ENCODE measurements at regions not wholly inside any gene's neighbourhood (a gene's known extent, or its start where the extent isn't known, plus 50 kb on each side); places are given as distances from the start of the nearest gene placed in this dataset.
A peak's percentile ranks its signal among the peaks of the same experiment; 100 is the strongest.
"Not testable (repeated sequence)": the region's sequence is repeated elsewhere in the genome, so short reads cannot be mapped to it uniquely, and the experiment has no call there.

DNA sequence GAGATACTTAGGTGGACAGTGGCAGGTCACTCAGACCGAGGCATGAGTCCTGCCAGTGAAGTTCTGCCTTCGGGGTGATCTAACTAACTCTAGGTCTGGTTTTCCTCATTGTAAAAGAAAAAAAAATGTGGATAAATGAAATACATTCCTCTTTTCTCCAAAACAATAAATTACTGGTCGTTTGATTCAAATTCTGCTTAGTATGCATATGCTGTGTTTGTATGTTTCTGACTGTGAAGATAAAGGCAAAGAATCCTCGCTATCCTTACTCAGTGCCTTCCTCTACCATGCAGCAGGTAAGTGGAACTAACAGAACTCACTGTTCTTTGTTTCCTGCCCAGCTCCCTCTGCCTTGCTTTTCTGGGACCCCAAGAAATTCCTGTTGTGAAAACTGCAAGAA lies 330.1 kb downstream of the SUCLG1 start:
- no peak for DNase-seq

DNA sequence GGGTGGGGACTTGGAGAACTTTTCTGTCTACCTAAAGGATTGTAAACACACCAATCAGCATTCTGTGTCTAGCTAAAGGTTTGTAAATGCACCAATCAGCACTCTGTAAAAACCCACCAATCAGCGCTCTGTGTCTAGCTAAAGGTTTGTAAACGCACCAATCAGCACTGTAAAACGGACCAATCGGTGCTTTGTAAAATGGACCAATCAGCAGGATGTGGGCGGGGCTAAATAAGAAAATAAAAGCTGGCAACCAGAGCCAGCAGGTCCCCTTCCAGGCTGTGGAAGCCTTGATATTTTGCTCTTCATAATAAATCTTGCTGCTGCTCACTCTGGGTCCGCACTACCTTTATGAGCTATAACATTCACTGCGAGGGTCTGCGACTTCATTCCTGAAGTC lies 331.3 kb downstream of the SUCLG1 start:
- DNase-seq = not testable (repeated sequence)

DNA sequence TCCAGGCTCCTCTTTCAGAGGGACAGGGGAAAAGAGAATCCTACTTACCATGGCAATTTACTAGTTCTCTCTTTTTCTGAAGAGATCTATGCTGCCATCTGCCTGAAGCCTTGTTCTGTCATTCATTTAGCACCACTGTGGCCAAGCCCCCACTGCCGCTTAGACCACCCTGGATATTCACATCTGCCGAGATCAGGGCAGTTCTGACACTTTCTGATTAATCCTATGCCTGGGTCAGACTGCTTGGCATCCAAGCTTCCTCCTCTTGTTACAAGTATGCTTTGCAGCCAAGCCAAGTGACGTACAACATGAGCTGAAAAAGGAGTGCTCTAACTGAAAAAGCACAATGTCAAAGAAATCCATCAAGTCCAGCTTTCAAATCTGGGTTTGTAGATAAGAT lies 332.6 kb downstream of the SUCLG1 start:
- no peak for DNase-seq

DNA sequence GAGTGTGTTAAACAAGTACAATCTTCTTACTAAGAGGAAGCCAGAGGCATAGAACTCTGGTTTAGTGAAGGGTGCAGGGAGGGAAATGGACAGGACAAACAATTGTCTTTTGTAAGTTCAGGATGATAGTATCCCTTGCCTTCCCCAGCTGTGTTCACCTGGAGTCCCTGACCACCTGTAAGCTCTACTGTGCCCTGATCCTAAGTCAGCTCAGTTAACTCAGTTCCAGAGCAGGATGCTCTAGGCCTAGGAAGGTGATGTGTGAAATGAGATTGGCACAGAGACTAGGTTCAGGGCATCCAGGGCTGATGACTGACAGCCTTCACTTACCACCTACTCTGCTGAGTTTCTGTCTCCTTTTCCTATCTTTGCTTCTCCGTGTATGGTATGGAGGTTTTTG lies 333.0 kb downstream of the SUCLG1 start:
- no peak for DNase-seq

DNA sequence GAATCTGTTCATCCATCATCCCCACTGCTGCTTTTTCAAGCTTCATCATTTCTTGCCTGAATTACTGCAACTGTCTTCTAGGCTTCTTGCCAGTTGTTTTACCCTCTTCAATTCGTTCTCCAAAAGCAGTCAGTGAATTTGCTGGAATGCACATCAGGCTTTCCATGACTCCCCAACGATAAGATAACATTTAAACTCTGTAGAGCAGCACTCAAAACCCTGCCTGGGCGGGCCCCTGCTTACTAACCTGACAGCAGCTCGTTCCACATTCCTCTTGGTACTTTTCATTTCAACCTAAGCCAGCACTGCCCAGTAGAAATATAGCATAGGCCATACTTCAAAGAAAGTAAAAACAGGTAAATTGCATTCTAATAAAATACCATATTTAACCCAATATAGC lies 342.9 kb downstream of the SUCLG1 start:
- no peak for DNase-seq

DNA sequence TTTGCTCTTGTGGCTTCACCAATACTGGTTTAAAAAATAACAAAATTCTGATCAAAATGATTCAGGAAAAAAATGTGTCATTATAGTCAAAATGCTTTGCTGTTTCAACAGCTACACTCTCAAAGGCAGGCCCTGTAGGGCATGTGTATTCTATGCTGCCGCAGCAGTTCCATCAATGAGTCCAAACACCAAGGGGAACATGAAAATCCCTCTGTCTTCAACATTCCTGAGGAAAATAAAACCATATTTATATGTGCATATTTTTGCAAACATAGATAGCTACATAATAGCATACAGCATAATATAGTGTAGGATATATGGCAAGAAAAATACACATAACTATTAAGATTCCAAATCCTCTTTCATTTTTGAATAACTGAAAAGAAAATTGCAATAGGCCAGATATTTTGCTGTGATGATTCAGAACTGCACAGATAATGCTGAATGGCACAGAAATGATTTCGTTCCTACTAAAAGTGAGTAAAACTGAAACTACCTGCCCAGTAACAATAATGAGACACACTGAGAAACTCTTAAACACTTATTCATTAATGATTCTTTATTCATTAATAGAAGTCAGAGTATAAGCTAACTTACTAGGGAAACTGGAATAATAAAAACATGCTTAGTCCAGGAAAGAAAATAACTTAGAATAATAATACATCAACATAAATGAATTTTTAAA lies 343.8 kb downstream of the SUCLG1 start:
- no peak for DNase-seq

DNA sequence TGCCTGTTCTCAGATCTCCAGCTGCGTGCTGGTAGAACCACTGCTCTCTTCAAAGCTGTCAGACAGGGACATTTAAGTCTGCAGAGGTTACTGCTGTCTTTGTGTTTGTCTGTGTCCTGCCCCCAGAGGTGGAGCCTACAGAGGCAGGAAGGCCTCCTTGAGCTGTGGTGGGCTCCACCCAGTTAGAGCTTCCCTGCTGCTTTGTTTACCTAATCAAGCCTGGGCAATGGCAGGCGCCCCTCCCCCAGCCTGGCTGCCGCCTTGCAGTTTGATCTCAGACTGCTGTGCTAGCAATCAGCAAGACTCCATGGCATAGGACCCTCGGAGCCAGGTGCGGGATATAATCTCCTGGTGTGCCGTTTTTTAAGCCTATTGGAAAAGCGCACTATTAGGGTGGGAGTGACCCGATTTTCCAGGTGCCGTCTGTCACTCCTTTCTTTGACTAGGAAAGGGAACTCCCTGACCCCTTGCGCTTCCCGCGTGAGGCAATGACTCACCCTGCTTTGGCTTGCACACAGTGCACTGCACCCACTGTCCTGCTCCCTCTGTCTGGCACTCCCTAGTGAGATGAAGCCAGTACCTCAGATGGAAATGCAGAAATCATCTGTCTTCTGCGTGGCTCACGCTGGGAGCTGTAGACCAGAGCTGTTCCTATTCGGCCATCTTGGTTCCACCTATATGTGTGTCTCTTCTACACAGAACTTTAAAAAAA lies 355.1 kb downstream of the SUCLG1 start:
- not testable (repeated sequence) for DNase-seq

DNA sequence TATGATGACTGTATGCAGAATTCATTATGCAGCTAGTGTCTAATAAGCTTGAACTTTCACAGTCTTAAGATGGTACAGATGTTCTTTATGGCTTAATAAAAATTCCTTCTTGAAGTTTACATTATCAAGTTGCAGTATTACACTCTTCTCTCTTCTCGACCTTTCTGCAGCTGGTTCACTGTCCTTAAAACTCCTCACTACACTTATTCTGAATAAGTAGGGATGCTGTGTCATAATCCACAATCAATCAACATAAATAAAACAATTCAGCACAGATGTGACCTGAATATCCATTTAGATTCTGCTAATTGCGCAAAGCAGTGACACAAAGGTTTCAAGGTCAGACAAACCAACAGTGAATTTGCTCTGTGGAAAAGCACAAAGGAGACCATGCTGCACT lies 356.8 kb downstream of the SUCLG1 start:
- no peak for DNase-seq

DNA sequence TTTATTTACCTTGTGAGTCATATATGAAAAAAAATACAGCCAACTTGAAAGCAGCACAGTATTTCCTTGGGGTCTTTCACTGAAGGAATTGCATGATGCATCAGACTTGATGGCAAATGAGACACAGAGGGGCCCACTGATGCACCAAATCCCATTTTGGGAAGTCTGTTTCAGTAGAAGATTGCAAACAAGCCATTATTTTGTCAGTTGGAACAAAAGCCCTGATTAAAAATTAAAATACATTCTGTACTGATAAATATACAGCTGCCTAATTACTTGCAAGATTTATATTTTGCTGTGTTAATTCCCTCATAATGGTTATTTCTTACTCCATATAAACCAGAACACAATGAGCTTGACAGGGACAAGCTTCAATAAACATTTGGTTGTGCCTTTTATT lies 370.4 kb downstream of the SUCLG1 start:
- no peak for DNase-seq

DNA sequence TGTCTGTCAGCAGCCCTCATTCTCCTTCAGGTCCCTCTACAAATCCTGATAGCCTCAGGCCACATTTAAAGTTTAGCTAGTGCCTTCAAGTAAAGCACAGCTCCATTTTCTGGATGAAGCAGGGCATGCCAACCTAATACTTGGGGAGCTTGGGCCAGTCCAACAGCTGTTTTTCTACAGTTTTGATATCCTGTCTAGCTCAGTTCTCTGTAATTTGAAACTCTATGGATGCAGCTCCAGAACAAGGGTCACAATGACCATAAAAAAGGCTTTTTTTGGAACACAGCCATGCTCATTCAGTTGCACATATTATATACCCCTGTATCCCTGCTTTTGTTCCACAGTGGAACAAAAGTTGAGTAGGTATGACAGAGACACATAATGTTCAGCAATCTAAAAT lies 373.5 kb downstream of the SUCLG1 start:
- DNase-seq = no peak

DNA sequence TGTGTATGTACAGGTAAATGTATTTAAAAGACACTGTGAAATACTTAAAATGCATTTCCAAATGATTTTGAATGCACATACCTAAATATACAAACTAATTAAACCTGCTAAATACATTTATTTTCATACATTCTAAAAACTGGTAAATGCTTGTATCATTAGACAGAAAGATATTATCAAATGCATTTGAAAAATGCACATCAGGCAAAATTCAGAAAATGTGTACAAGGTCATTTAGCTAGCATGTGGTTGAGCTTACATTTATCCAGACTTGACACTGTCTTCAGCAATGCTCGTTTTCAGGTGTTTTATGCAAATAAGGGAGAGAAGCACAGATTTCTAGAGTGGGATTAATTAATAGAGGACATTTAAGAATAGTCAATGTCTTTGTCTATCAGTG lies 374.2 kb downstream of the SUCLG1 start:
- DNase-seq = no peak

DNA sequence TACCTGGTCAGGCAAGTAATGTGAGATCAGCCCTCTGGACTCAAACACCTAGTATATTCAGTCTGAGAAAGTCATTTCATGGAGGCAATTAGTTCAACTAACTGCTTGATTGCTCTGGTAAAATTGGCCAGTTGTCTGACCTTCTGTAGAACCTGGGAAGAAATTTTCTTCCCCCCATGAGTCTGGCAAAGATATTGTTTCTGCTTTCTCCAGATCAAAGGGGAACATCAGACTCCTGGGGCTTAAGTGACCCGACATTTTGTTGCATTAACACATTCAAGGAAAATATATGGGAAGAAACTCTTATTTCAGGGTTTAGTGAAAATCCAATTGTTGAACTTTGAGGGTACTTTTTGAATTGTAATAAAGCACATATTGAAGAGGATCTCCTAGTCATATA lies 375.1 kb downstream of the SUCLG1 start:
- DNase-seq = no peak

DNA sequence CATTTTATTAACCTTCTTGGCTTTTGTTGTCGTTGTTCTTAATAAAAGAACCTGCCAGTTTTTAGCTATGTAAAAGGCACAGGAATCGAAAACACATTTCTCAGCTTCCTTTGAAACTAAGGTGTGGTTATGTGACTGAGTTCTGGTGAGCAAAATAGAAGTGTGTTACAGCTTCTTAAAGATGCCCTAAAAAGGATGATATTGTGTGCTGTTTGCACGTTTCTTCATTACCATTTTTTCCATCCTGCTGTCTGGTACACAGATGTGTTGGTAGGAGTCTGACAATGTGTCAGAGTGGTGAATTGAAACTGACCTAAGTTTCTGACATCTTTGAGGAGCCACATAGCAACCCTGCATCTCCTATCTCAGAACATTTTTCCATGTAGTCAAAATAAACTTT lies 380.6 kb downstream of the SUCLG1 start:
- no peak for DNase-seq

DNA sequence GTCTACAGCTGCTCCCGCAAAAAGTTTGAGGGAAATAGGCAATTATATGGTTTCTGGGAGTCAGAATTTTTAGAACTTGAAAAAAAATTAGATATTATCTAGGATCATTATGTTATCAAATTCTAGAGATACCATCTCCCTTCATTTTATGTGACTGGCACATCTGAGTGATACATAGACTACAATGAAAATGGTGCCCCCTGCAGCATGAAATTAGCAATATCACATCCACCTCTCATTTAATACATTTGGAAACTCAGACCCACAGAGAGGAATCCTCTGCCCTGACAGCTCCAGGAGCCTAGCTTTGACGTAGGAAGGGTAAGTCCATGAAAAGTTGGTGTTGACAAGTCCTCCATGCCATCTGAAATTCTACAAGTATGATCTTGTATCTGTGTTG lies 381.6 kb downstream of the SUCLG1 start:
- peak; percentile 9 for DNase-seq

DNA sequence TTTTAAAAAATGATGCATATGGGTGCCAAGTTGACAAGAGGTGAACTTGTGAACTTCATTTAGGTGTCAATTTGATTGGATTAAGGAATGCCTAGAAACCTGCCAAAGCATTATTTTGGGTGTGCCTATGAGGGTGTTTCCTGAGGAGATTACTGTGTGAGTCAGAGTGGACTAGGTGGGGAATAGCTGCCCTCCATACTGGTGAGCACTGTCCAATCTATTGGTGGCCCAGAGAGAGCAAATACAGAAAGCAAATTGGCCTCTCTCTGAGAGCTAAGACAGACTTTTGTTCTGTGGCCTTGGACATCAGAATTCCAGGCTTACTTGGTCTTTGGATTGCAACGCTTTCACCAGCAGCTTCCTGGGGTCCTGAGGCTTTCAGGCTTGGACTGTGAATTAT lies 388.0 kb downstream of the SUCLG1 start:
- DNase-seq = no peak

DNA sequence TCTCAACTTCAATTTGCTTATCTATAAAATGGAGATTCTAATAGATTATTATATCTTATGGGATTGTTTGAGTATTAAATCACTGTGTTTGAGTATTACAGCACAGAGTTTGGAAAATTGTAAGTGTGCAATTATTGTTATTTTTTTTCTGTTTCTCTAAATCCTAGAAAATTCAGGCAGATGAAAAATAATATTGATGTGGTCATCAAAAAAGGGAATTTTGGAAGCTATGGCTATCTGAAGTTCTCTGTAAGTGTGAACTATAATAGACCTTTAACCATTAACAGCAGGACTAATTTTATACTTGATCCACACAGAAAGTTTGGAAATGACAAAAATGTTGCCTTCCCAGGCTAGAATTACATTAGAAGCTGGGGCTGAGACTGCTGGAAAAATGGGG lies 393.2 kb downstream of the SUCLG1 start:
- DNase-seq = no peak

DNA sequence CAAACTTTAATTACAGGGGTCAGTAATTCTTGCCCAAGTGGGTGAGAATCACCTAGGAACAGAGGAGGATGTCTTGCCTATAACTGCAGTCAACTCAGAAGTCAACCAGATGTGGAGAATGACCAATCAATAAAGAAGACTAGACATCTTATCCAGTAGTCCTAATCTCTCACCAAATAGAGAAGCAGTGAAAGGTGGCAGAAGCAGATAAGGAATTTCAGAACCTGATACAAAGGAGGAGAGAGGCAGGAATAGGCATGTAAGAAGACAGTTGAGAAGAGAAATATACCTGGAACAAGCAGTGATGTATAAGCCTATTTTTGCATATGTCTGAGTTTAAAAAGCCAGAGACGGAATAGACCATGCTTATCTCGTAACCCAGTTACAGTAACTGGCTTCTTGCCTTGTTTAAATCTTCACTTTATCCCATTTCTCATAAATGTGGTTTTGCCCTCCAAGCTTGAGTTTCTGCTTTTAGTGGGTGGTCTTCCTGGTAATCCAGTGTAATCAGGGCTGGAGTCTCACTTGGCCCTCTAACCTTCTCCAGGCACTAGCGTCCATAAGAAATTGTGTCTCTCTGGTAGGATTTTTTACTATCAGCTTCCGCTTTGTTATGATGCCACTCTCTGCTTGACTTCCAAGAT lies 401.0 kb downstream of the SUCLG1 start:
- no peak for DNase-seq

DNA sequence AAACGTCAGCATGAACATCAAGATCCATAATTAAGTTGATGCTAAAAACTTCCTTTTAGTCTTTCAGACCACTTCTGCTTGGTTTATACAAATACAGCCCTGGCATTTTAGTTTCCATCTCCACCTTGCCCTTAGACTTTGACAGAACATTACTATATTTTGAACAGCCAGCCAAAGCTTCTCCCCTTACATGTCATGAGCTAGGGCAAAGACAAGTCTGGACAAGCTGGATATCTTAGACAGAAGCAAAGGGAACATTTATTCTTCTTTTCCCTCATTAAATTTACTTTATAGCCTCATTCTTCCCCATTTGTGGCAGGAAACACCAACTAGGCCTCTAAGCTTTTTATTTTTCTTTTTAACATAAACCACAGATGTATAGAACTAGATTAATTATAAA lies 403.3 kb downstream of the SUCLG1 start:
- DNase-seq = no peak

DNA sequence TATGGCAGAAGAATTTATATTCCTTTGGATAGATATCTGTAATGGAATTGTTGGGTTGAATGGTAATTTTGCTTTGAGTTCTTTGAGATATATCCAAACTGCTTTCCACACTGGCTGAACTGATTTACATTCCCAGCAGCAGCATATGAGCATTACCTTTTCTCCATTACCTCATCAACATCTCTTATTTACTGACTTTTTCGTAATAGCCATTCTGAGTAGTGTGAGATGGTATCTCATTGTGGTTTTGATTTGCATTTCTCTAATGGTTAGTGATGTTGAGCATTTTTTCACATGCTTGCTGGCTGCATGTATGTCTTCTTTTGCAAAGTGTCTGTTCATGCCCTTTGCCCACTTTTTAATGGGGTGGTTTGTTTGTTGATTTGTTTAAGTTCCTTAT lies 404.5 kb downstream of the SUCLG1 start:
- DNase-seq = not testable (repeated sequence)

DNA sequence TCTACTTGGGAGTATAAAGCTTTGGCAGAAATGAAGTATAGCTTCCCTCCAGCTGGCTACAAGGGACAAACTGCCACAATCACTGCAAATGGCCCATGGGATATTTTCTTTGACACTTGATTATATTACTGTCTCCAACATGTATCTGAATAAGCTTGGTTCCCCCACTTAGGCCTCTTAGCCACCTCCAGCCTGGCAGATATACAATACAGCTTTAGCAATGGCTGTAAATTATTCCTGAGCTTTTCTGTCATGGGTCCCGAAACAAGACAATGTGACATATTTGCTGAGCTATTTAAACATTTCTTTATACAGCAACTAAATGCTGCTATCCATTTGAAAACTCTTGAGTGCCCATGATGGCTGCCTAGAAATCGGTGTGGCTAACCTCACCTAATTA lies 406.2 kb downstream of the SUCLG1 start:
- DNase-seq = no peak

DNA sequence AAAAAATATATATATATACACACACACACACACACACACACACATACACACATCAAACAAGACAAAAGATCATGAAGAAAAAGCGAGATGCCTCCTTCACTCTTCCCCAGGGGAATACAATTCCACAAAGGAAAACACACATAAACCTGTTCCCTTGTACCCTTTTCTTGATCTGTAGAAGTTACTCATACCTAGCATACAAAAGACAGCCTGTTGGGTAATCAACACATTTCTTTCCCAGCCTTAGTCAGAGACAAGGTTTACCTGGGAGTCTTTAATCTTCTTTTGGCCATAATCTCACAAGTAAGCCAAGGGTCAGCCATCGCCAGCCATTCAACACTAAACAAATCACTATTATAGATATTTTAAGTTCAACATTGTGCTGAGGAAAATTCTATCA lies 407.0 kb downstream of the SUCLG1 start:
- DNase-seq = no peak

DNA sequence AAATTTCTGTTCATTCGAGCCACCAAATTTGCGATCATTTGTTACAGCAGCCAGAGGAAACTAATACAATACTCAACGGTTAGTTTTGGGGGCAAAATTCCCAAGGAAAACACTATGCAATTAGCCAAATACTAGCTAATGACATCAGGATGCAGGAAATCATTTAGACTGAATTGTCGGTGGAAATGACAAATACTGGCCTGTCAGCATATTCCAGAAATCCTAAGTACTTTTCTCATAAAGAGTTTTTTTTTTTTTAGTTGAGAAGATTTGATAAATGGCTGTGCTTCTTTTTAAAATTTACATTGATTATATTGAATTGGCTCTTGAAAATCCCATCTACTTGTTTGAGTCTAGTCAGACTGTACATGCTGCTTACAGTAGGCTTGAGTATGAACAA lies 410.1 kb downstream of the SUCLG1 start:
- DNase-seq = no peak

DNA sequence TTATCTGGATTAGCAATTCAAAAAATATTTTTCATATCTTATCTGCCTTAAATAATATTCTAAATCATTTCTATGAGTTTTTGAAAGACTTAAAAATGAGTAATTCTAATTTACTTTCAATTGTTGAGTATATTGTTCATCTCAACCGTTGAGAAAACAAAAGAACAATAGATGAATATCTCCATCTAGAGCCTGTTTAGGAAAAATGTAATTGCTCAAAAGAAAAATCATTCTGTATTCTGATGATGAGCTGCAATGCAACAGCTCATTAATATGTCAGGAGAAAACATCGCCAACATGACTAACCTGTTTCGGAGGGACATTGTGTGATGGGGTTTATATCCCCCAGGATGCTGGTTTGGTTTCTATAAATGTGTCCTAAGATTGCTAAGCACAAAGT lies 417.6 kb downstream of the SUCLG1 start:
- no peak for DNase-seq

DNA sequence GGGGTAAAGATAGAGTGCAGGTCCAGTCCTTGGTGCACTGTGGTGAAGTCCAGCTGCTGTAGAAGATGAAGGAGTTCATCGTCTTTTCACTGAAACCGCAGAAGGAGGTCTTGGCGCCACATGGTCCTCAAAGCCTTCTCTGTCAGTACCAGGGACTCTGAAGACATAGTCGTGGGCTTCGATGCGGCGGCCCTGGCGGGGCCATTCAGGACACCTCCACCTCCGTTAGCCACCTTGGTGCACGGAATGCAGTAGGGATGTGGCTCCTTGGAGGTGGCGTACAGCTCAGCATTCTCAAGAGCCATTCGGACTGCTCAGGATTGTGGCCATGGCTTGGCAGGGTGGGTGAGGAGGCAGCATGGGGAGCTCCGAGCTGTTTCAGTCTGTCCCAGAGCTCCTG lies 418.8 kb downstream of the SUCLG1 start:
- no peak for DNase-seq

DNA sequence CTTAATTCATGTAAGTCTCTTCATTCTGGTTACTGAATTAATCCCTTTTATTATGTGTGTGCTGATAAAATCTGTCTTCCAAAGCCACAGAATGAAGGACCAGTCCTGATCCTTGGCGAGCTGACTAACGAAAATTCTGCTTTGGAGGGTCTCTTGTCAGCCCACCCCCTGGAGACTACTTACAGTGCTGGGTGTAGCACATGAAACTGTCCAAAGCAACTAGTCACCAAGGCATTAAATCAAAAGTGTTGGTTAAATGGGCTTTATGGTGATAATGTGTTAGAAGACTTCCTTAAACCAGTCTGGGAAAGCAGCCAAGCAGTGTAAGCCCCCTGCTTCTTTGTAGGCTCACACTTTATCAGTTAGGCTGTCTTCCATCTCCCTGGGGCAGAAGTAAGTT lies 420.2 kb downstream of the SUCLG1 start:
- DNase-seq = no peak
